H7 (cell line): ENCODE measurements at regions not wholly inside any gene's neighbourhood (a gene's known extent, or its start where the extent isn't known, plus 50 kb on each side); places are given as distances from the start of the nearest gene placed in this dataset.
A peak's percentile ranks its signal among the peaks of the same experiment; 100 is the strongest.

ENCODE experiments used
- DNase-seq: peaks from one replicate; pipeline ENCODE4 v3.0.0; 2012
- H3K27me3 ChIP-seq: 2 replicates; pipeline ENCODE4 v1.6.0; 2011; ENCODE audit warnings: mild to moderate bottlenecking, low read length; ENCODE audit not compliant: control insufficient read depth, insufficient read depth
- H3K36me3 ChIP-seq: replicated peaks from 2 replicates; pipeline ENCODE4 v1.5.1; 2011; ENCODE audit warnings: low read length; ENCODE audit not compliant: control insufficient read depth, insufficient read depth
- H3K4me3 ChIP-seq: 2 replicates; pipeline ENCODE4 v1.5.1; 2011; ENCODE audit warnings: low read depth, mild to moderate bottlenecking, control low read depth, low read length, moderate library complexity; ENCODE audit not compliant: insufficient read depth

DNA sequence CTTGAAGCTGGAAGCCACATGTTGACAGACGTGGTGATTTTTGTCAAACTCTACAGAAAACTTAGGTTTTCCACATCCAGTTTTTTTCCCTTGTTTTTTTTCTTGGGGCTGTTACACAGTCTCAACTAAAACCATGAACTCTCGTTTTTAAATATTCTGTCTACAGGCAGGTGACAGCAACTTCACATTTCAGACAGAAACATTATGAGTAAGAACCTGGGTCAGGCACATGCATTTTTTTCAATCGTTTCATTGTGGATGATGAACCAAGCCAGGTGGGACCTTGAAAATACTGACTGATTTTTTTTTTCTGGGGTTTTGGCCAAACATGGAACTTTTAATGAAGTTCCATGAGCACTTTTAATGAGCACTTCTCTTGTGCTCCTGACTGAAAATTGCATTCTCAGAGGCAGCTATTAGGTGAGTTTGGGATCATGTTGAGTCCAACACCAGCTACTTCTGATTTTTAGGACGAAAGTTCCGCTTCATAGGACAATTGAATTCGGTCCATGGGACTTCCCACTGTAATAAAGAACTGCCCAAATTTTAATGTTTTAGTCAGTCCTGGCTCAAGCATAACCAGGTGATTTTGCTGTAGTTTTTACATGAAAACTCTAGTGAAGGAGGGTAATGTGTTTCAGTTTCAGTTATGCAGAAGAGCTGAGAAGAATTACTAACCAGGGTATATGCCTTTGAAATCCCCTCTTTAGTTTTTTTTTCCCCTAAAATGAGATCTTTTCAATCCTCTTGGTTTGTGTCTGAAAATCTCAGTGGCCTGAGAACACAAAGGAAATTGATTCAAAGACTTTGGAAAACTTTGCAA, 93.2 kb upstream of the ADAMTS16 start:
- H3K27me3 ChIP-seq: no peaks in the 10 kb centered on the region
- H3K36me3 ChIP-seq: no peaks in the 10 kb centered on the region
- no peak for DNase-seq
- H3K4me3 ChIP-seq: no peak overlapping the region

DNA sequence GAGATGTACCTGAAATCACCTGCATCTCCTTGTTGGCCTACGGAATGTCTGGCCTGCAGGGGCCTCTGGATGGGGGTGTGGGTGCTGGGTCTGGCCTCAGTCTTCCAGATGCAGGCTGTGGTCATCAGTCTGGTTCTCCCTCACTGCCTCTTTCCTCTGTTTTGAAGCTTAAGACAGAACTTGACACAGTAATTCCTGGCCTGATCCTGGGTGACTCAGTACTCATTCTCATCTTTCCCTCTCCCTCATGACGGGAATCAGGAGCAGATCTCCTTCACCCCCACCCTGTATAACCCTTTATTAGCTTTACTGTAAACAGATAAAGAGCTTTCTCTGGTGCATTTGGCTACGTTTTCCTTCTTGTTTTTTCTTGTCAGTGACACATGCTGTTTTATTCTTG, 89.3 kb upstream of the ADAMTS16 start:
- no peak for DNase-seq
- no peaks in the 10 kb centered on the region for H3K27me3 ChIP-seq
- no peak overlapping the region for H3K4me3 ChIP-seq
- no peaks in the 10 kb centered on the region for H3K36me3 ChIP-seq

GRCh38 chr5:5055712-5056111, 84.4 kb upstream of the ADAMTS16 start:
- DNase-seq: no peak
- H3K36me3 ChIP-seq: no peaks in the 10 kb centered on the region
- H3K4me3 ChIP-seq: no peak overlapping the region
- no peaks in the 10 kb centered on the region for H3K27me3 ChIP-seq

DNA sequence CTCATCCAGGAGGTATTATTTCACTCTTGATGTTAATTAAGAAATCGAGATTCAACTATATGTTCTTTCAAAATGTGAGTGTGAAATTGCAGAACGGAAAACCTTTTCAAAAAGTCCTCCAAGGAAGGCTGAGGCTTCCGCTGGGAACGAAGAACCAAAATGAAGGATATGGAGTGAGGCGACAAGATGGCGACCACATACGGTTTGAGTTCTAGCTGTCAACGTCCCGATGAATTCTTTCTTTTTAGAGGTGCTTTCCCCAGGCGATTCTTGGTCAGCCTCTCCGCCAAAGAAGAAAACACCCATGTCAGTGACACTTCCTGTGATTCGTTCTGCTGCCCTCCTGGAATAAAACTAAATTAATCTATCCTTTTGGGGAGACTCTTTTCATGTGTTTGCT, 78.3 kb upstream of the ADAMTS16 start:
- Histone ChIP-seq H3K4me3 (no peak overlapping the region), H3K36me3 (no peaks in the 10 kb centered on the region), H3K27me3 (no peaks in the 10 kb centered on the region)
- no peak for DNase-seq

GRCh38 chr5:5062525-5063302, 77.4 kb upstream of the ADAMTS16 start:
- H3K27me3 ChIP-seq: no peaks in the 10 kb centered on the region
- H3K36me3 ChIP-seq: no peaks in the 10 kb centered on the region
- DNase-seq: no peak
- H3K4me3 ChIP-seq: no peak overlapping the region

DNA sequence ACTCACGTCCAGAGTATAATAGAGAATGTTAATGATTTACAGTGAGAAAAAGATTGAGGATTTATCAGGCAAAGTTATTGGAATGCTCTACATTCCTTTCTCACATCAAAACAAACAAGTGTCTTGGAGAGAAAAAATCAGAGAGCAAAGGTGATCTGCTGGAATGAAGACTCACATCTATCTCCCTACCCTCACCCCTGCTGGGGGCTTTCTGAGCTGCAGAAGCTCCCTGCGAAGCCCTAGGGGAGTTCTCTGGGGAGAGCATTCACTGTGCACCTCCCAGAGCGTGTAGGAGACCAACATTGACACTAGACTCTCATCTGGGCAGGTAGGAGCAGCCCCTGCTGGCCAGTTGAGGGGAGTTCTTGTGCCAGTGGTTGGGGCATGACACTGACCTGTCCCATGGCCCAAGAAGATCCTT, 76.6 kb upstream of the ADAMTS16 start:
- DNase-seq: peak; percentile 20
- Histone ChIP-seq H3K36me3 (no peaks in the 10 kb centered on the region), H3K27me3 (no peaks in the 10 kb centered on the region), H3K4me3 (no peak overlapping the region)

DNA sequence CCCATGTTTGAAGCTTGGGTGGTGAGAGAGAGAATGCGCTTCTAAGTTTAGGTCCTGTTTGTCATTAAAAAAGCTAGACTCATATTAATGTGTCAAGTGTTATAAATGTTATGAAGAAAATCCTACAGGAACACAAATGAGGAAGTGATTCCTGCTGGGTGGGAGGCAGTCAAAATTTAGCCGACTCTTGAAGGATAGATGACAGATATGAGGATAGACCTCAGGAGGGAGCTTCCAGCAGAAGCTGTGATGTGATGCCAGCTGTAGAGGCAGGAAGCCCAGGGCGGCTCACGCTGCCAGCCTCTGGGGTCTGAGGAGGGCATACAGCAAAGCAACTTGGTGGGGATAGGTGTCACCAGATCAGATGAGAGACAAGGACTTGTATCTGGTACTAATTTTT, 74.7 kb upstream of the ADAMTS16 start:
- no peak for DNase-seq
- no peaks in the 10 kb centered on the region for H3K36me3 ChIP-seq
- no peak overlapping the region for H3K4me3 ChIP-seq
- H3K27me3 ChIP-seq: no peaks in the 10 kb centered on the region

DNA sequence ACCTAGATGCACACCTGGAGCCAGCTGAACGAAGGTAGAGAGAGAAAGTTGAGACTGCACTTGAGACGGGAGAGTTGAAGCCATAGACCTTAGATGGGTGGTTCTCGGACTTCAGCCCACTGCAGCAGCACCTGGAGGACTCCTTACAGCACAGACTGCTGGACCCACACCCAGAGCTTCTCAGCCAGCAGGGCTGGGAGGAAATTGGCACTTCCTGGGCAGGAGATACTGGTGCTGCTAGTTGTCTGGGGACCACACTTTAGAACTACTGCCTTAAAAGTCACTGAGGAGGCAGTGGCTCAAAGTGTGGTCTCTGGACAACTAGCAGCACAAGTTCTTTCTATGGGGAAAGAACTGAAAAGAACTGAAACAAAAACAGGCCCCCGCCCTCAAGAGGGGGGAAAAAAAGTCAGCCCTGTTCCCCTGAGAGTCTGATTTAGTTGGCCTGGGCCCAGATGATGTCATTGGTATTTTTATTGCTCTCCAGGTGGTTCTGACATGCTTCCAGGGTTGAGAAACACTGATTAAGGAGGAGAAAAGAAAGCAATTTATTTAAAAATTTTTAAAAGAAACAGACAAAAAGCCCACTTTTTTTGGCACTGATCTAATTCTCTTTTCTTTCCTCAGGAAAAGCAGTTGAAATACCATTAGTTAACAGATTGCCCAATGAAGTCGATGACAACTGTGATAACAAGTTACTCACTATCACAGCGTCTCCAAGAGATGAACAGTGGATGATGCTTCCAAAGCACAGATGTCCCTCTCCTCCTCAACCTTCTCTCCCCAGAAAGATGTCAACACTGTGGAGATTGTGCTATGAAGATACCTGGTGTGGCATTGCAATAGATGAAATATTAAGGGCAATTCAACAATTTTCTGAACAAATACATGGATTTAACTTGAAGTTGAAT, 73.6 kb upstream of the ADAMTS16 start:
- no peaks in the 10 kb centered on the region for H3K36me3 ChIP-seq
- H3K4me3 ChIP-seq: no peak overlapping the region
- DNase-seq: no peak
- no peaks in the 10 kb centered on the region for H3K27me3 ChIP-seq

- Histone ChIP-seq H3K4me3 (no peak overlapping the region), H3K36me3 (no peaks in the 10 kb centered on the region), H3K27me3 (no peaks in the 10 kb centered on the region)
- no peak for DNase-seq
Measured at GRCh38 chr5:5069851-5070250, 70.3 kb upstream of the ADAMTS16 start.

DNA sequence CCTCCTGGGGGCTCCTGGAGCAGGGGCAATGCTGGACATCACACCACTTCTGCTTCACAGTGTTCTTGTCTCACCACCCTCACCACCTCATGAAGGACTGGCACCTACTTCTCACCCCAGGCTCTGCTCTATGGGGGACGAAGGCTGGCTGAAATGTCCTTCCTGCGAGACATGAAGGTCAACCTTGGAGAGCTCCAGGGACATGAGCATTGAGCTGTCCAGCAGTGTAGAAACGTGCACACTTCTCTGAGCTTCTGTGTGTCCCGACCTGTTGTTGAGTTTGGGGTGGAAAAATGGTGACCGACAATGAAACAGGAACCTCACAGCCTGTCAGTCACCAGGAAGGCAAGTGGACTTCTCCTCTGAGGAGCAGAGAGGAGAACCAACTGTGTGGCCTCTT, 68.6 kb upstream of the ADAMTS16 start:
- Histone ChIP-seq H3K4me3 (no peak overlapping the region), H3K27me3 (no peaks in the 10 kb centered on the region), H3K36me3 (no peaks in the 10 kb centered on the region)
- no peak for DNase-seq

GRCh38 chr5:5077236-5077635, 62.9 kb upstream of the ADAMTS16 start:
- Histone ChIP-seq H3K4me3 (no peak overlapping the region), H3K27me3 (no peaks in the 10 kb centered on the region), H3K36me3 (no peaks in the 10 kb centered on the region)
- no peak for DNase-seq

- Histone ChIP-seq H3K36me3 (no peaks in the 10 kb centered on the region), H3K27me3 (no peaks in the 10 kb centered on the region), H3K4me3 (no peak overlapping the region)
- peak; percentile 49 for DNase-seq
Measured at GRCh38 chr5:5078009-5078897, 61.9 kb upstream of the ADAMTS16 start.

DNA sequence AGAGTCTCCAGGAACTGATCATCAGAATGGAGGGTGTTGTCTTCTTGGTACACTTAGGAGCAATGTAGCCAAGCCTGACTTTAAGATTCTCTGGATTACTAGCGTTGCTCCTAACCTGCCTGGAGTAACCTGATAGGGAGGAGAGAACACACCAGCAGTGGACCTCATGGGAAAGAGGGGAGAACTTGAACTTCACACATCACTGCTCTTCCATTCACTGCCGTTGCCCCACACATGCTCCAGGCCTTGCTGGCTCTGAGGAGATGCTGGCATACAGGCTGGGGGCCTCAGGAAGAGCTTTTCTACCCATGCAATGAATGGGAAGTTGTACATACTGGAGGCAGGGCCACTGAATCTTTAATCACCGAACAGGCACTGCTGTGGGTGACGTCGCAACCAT, 60.3 kb upstream of the ADAMTS16 start:
- Histone ChIP-seq H3K27me3 (no peaks in the 10 kb centered on the region), H3K36me3 (no peaks in the 10 kb centered on the region), H3K4me3 (no peak overlapping the region)
- DNase-seq: no peak

GRCh38 chr5:5080790-5081189, 59.3 kb upstream of the ADAMTS16 start:
- Histone ChIP-seq H3K36me3 (no peaks in the 10 kb centered on the region), H3K4me3 (no peak overlapping the region), H3K27me3 (no peaks in the 10 kb centered on the region)
- DNase-seq: no peak
